Spinal cord (tissue), 9 donors: ENCODE measurements at regions not wholly inside any gene's neighbourhood (a gene's known extent, or its start where the extent isn't known, plus 50 kb on each side); places are given as distances from the start of the nearest gene placed in this dataset.

Experiments used
- DNase-seq, 6 donors: peaks; one replicate each; pipeline versions ENCODE4 v3.0.0 to v3.0.0-alpha.2; 2013 to 2015; ENCODE audit warnings: low spot score in 6 of 6, low read depth in 4 of 6
- H3K27ac ChIP-seq: one replicate; pipeline ENCODE4 v1.5.1; 2013; ENCODE audit warnings: low read depth, low read length, control low read depth
- H3K27me3 ChIP-seq: one replicate; pipeline ENCODE4 v1.6.1; 2013; ENCODE audit warnings: low read length; ENCODE audit not compliant: control insufficient read depth, insufficient read depth
- H3K36me3 ChIP-seq: one replicate; pipeline ENCODE4 v1.6.1; 2013; ENCODE audit warnings: low read length; ENCODE audit not compliant: control insufficient read depth, insufficient read depth
- H3K4me1 ChIP-seq: one replicate; pipeline ENCODE4 v1.6.1; 2013; ENCODE audit warnings: low read length; ENCODE audit not compliant: control insufficient read depth, insufficient read depth
- H3K4me3 ChIP-seq: one replicate; pipeline ENCODE4 v1.5.1; 2013; ENCODE audit warnings: low read depth, low read length, control low read depth
- H3K9me3 ChIP-seq: one replicate; pipeline ENCODE4 v1.6.1; 2013; ENCODE audit warnings: low read length; ENCODE audit not compliant: control insufficient read depth, insufficient read depth
- WGBS: methylation state at CpG from one replicate; pipeline ENCODE4 v1.1.5; 2013; ENCODE audit warnings: missing lambda C conversion rate; ENCODE audit not compliant: insufficient coverage; 5-methylcytosine and 5-hydroxymethylcytosine counted together
- donor health status: healthy.

- Histone ChIP-seq H3K27ac (no peak overlapping the region), H3K4me1 (no peaks in the 10 kb centered on the region), H3K27me3 (no peaks in the 10 kb centered on the region), H3K4me3 (no peak overlapping the region), H3K9me3 (no peaks in the 10 kb centered on the region), H3K36me3 (no peaks in the 10 kb centered on the region)
- DNase-seq, result no peak
- WGBS, result no CpG with 5 or more reads among the region's 1 CpG
These were observed 61.6 kb upstream of the CD302 start for GRCh38 chr2:159859583-159859982.

GRCh38 chr2:159856760-159857159, 58.8 kb upstream of the CD302 start:
- no peak overlapping the region for H3K4me3 ChIP-seq
- H3K4me1 ChIP-seq, result no peaks in the 10 kb centered on the region
- no peak for DNase-seq
- no peak overlapping the region for H3K27ac ChIP-seq
- H3K36me3 ChIP-seq, result no peaks in the 10 kb centered on the region
- no peaks in the 10 kb centered on the region for H3K27me3 ChIP-seq
- H3K9me3 ChIP-seq, result no peaks in the 10 kb centered on the region
- WGBS, result no CpG with 5 or more reads among the region's 2 CpGs

GRCh38 chr2:159855557-159856061, 57.6 kb upstream of the CD302 start:
- no peak for DNase-seq
- Histone ChIP-seq H3K36me3 (no peaks in the 10 kb centered on the region), H3K4me3 (no peak overlapping the region), H3K9me3 (no peaks in the 10 kb centered on the region), H3K27me3 (no peaks in the 10 kb centered on the region), H3K4me1 (no peaks in the 10 kb centered on the region), H3K27ac (no peak overlapping the region)
- 95% methylated on average over 2 of the region's 5 CpGs for WGBS

GRCh38 chr2:159855143-159855542, 57.1 kb upstream of the CD302 start:
- H3K36me3 ChIP-seq, result no peaks in the 10 kb centered on the region
- DNase-seq, result no peak
- no peaks in the 10 kb centered on the region for H3K27me3 ChIP-seq
- no peak overlapping the region for H3K27ac ChIP-seq
- H3K9me3 ChIP-seq, result no peaks in the 10 kb centered on the region
- H3K4me3 ChIP-seq, result no peak overlapping the region
- WGBS, result 80% methylated on average over 2 of the region's 3 CpGs
- H3K4me1 ChIP-seq, result no peaks in the 10 kb centered on the region

- H3K4me3 ChIP-seq, result no peak overlapping the region
- WGBS, result 80% methylated on average over 1 of the region's 3 CpGs
- no peak overlapping the region for H3K27ac ChIP-seq
- no peak for DNase-seq
- no peaks in the 10 kb centered on the region for H3K36me3 ChIP-seq
- H3K9me3 ChIP-seq, result no peaks in the 10 kb centered on the region
- H3K27me3 ChIP-seq, result no peaks in the 10 kb centered on the region
- H3K4me1 ChIP-seq, result no peaks in the 10 kb centered on the region
These were observed 56.5 kb upstream of the CD302 start for GRCh38 chr2:159854481-159854880.

GRCh38 chr2:159853101-159853500, 55.1 kb upstream of the CD302 start:
- no peak for DNase-seq
- Histone ChIP-seq H3K27me3 (no peaks in the 10 kb centered on the region), H3K4me3 (no peak overlapping the region), H3K27ac (no peak overlapping the region), H3K4me1 (no peaks in the 10 kb centered on the region), H3K9me3 (no peaks in the 10 kb centered on the region), H3K36me3 (no peaks in the 10 kb centered on the region)
- no CpG with 5 or more reads among the region's 4 CpGs for WGBS

GRCh38 chr2:159851941-159852340, 53.9 kb upstream of the CD302 start:
- Histone ChIP-seq H3K4me1 (no peaks in the 10 kb centered on the region), H3K9me3 (no peaks in the 10 kb centered on the region), H3K4me3 (no peak overlapping the region), H3K36me3 (no peaks in the 10 kb centered on the region), H3K27ac (no peak overlapping the region), H3K27me3 (no peaks in the 10 kb centered on the region)
- 20% methylated on average over 1 of the region's 2 CpGs for WGBS
- DNase-seq, result peak in 2 of 6 donors; percentile 9 to 89

GRCh38 chr2:159850789-159851188, 52.8 kb upstream of the CD302 start:
- no peaks in the 10 kb centered on the region for H3K9me3 ChIP-seq

GRCh38 chr2:159849160-159849813, 51.3 kb upstream of the CD302 start:
- Histone ChIP-seq H3K4me3 (no peak overlapping the region), H3K9me3 (no peaks in the 10 kb centered on the region), H3K27me3 (no peaks in the 10 kb centered on the region), H3K4me1 (no peaks in the 10 kb centered on the region), H3K36me3 (no peaks in the 10 kb centered on the region), H3K27ac (no peak overlapping the region)
- no peak for DNase-seq
- 100% methylated on average over 2 of the region's 3 CpGs for WGBS

More at GRCh38 chr2:159850789-159851188, 52.8 kb upstream of the CD302 start:
- Histone ChIP-seq H3K4me3 (no peak overlapping the region), H3K27ac (no peak overlapping the region), H3K4me1 (no peaks in the 10 kb centered on the region), H3K36me3 (no peaks in the 10 kb centered on the region), H3K27me3 (no peaks in the 10 kb centered on the region)
- DNase-seq, result no peak
